Gastroesophageal sphincter (tissue), 4 donors: ENCODE measurements at regions not wholly inside any gene's neighbourhood (a gene's known extent, or its start where the extent isn't known, plus 50 kb on each side); places are given as distances from the start of the nearest gene placed in this dataset.

Experiments
- ATAC-seq: fragments of 150-250 bp; one replicate; pipeline ENCODE4 v1.9.1; 2016; ENCODE audit warnings: mild to moderate bottlenecking, moderate library complexity
- H3K27ac ChIP-seq, 4 donors: fragments of 200-600 bp; sonication (generic) in 3 of 4; 1 replicate in 3 of 4; 2 replicates in 1 of 4; pipeline ENCODE4 v1.5.1; 2016 to 2019
- H3K27me3 ChIP-seq: fragments of 200-600 bp; sonication (generic); one replicate; pipeline ENCODE4 v1.5.1; 2019
- H3K36me3 ChIP-seq, 2 donors: fragments of 200-600 bp; sonication (generic); one replicate each; pipeline ENCODE4 v1.5.1; 2019; ENCODE audit warnings: control low read depth in 1 of 2
- H3K4me1 ChIP-seq, 3 donors: fragments of 200-600 bp; sonication (generic); 1 replicate in 2 of 3; 2 replicates in 1 of 3; pipeline ENCODE4 v1.5.1; 2016 to 2019; ENCODE audit warnings: control low read depth in 2 of 3
- H3K4me3 ChIP-seq, 2 donors: fragments of 200-600 bp; sonication (generic); one replicate each; pipeline ENCODE4 v1.5.1; 2019; ENCODE audit warnings: mild to moderate bottlenecking in 1 of 2, moderate library complexity in 1 of 2
- H3K9me3 ChIP-seq, 3 donors: fragments of 200-600 bp; sonication (generic); one replicate each; pipeline ENCODE4 v1.5.1; 2017 to 2019; ENCODE audit warnings: control low read depth in 2 of 3
- EP300 ChIP-seq: sonication (generic); formaldehyde crosslinking; IDR thresholded peaks from one replicate; pipeline ENCODE4 v1.6.1; 2017; ENCODE audit warnings: antibody characterized with exemption, mild to moderate bottlenecking
- POLR2A ChIP-seq, 2 donors: fragments of 450-650 bp; IDR thresholded peaks; one replicate each; pipeline ENCODE4 v1.6.1; 2017; ENCODE audit warnings: antibody characterized with exemption in 2 of 2, mild to moderate bottlenecking in 2 of 2, moderate library complexity in 1 of 2
- POLR2AphosphoS5 ChIP-seq: sonication (generic); formaldehyde crosslinking; IDR thresholded peaks from one replicate; pipeline ENCODE4 v1.6.1; 2017; ENCODE audit warnings: antibody characterized with exemption
- WGBS, 2 donors: methylation state at CpG; one replicate each; pipeline ENCODE4 v1.1.5; 2018; ENCODE audit warnings: low coverage in 1 of 2; 5-methylcytosine and 5-hydroxymethylcytosine counted together
- TF ChIP-seq, protein P1 (sequence below), 4 experiments: fragments of 200-600 bp in 2 of 4; fragments of 450-650 bp in 2 of 4; sonication (generic) in 1 of 4; IDR thresholded peaks; one replicate each; pipeline ENCODE4 v1.5.1; 2017 to 2019; ENCODE audit warnings: antibody characterized with exemption in 4 of 4, mild to moderate bottlenecking in 2 of 4, moderate library complexity in 2 of 4

DNA sequence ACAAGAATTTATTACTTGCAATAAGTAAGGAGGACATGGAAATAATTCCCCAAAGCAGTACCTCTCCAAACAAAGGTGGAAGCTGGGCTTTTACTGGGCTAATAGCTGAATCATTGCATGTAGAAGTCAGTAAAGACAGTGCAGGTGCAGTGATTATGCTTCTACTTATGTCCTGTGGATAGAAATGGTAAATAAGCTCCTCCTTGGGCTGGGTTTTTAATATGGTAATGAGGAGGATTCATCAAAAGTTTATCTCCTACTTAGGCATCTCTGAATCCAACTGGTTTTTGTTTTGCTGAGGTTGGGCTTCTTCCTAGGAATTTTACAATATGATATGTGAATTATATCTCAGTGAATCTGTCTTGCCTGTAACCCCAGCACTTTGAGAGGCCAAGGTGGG lies 297.4 kb upstream of the MC4R start:
- Histone ChIP-seq H3K27me3 (no peaks in the 10 kb centered on the region), H3K4me1 (no peaks in the 10 kb centered on the region), H3K4me3 (no peak overlapping the region), H3K36me3 (no peaks in the 10 kb centered on the region), H3K27ac (no peak overlapping the region), H3K9me3 (no peaks in the 10 kb centered on the region)
- ATAC-seq = no peak
- TF ChIP-seq POLR2AphosphoS5 = no peak
- TF ChIP-seq, protein P1, sequence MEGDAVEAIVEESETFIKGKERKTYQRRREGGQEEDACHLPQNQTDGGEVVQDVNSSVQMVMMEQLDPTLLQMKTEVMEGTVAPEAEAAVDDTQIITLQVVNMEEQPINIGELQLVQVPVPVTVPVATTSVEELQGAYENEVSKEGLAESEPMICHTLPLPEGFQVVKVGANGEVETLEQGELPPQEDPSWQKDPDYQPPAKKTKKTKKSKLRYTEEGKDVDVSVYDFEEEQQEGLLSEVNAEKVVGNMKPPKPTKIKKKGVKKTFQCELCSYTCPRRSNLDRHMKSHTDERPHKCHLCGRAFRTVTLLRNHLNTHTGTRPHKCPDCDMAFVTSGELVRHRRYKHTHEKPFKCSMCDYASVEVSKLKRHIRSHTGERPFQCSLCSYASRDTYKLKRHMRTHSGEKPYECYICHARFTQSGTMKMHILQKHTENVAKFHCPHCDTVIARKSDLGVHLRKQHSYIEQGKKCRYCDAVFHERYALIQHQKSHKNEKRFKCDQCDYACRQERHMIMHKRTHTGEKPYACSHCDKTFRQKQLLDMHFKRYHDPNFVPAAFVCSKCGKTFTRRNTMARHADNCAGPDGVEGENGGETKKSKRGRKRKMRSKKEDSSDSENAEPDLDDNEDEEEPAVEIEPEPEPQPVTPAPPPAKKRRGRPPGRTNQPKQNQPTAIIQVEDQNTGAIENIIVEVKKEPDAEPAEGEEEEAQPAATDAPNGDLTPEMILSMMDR (IDR thresholded peaks at IDR 0.05) = no peak

DNA sequence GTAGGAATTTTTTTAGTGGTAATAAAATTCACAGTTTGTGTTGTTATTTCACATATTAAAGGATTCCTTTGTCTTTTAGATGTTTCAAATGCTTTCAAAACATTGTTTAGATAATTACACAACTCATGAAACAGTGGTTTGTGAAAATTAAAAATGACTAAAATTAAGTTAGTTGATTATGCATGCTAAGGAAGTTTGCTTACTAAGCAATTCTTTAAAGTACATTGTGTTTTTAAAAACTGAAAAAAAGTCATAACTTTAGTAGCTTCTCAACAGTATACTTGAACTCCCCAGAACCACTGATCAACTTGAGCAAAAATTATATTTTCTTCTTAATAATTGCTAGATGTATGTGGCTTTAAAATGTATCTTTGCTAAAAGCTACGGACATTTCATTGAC lies 298.4 kb upstream of the MC4R start:
- Histone ChIP-seq H3K4me1 (no peaks in the 10 kb centered on the region), H3K4me3 (no peak overlapping the region), H3K9me3 (no peaks in the 10 kb centered on the region), H3K27ac (no peak overlapping the region), H3K27me3 (no peaks in the 10 kb centered on the region), H3K36me3 (no peaks in the 10 kb centered on the region)
- TF ChIP-seq POLR2A (IDR thresholded peaks at IDR 0.05) = no peak
- ATAC-seq = no peak
- WGBS, 2 donors = 71 to 81% methylated on average over 1 of the region's 1 CpG

DNA sequence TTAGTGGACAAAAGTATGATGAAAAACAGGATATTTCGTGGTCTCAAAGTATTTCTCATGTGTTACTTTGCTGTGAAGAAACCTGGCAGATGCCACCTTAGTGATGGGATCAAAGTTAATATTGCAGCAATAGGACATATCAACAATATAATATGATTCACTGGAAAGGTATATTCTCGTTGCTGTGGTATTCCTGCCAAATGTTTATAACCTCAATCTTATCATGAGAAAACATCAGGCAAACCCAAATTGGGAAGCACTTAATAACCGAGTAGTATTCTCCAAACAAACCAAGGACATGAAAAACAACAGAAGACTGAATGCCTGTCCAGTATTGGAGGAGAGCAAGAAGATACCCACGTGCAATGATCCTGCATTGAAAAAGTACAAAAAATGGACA lies 302.6 kb upstream of the MC4R start:
- no peaks in the 10 kb centered on the region for H3K9me3 ChIP-seq
- no peak overlapping the region for H3K4me3 ChIP-seq
- H3K27ac ChIP-seq = no peak overlapping the region
- 51 to 65% methylated on average over 4 of the region's 4 CpGs for WGBS, 2 donors
- no peak for TF ChIP-seq POLR2A (IDR thresholded peaks at IDR 0.05)
- no peak for TF ChIP-seq EP300
- TF ChIP-seq, protein P1 (IDR thresholded peaks at IDR 0.05) = no peak
- TF ChIP-seq POLR2AphosphoS5 = no peak
- no peak for ATAC-seq
- H3K4me1 ChIP-seq = no peaks in the 10 kb centered on the region
- H3K27me3 ChIP-seq = no peaks in the 10 kb centered on the region
- H3K36me3 ChIP-seq = no peaks in the 10 kb centered on the region

DNA sequence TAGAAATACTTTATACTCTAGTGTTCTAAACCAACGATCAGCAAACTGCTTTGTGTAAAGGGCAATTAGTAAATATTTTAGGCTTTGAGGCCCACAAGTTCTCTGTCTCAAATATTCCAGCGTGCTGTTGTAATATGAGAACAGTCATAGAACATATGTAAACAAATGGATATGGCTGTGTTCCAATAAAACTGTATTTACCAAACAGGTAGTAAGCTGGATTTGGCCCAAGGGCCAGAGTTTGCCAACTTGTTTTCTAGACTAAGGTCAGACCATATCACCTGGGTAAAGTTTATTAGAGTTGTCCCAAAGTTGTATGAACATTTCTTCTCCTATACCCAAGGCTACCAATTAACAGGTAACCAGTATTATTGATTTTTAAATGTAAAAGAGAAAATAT lies 303.2 kb upstream of the MC4R start:
- H3K4me3 ChIP-seq = no peak overlapping the region
- H3K27ac ChIP-seq = no peak overlapping the region
- no peaks in the 10 kb centered on the region for H3K9me3 ChIP-seq
- H3K27me3 ChIP-seq = no peaks in the 10 kb centered on the region
- 57 to 94% methylated on average over 2 of the region's 2 CpGs for WGBS, 2 donors
- no peaks in the 10 kb centered on the region for H3K4me1 ChIP-seq
- TF ChIP-seq, protein P1 (IDR thresholded peaks at IDR 0.05) = no peak
- TF ChIP-seq POLR2AphosphoS5 = no peak
- no peak for TF ChIP-seq EP300
- TF ChIP-seq POLR2A (IDR thresholded peaks at IDR 0.05) = no peak
- ATAC-seq = no peak
- H3K36me3 ChIP-seq = no peaks in the 10 kb centered on the region

DNA sequence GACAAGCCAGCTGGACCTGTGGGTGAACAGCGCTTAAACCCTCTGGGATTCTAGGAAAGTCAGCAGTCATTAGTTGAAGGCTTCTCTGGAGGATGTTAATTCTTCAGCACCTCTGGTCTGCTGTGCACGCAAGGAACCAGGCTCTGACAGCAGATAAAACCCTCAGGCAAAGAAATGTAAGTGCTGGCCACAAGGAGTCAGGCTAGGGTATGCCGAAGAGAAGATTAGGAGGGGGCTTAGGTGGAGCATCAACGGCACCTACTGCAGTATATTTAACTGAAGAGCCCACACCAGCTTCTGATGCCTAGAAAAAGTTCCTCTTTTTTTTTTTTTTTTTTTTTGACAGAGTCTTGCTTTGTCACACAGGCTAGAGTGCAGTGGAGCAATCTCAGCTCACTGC lies 304.2 kb upstream of the MC4R start:
- Histone ChIP-seq H3K36me3 (no peaks in the 10 kb centered on the region), H3K9me3 (no peaks in the 10 kb centered on the region), H3K27ac (no peak overlapping the region), H3K4me1 (no peaks in the 10 kb centered on the region), H3K4me3 (no peak overlapping the region), H3K27me3 (no peaks in the 10 kb centered on the region)
- TF ChIP-seq POLR2AphosphoS5 (no peak), EP300 (no peak), POLR2A (IDR thresholded peaks at IDR 0.05) (no peak)
- TF ChIP-seq, protein P1 (IDR thresholded peaks at IDR 0.05) = no peak
- 48 to 49% methylated on average over 3 to 4 of the region's 4 CpGs for WGBS, 2 donors
- no peak for ATAC-seq
